Neural cell (in vitro differentiated cells): ENCODE measurements at regions not wholly inside any gene's neighbourhood (a gene's known extent, or its start where the extent isn't known, plus 50 kb on each side); places are given as distances from the start of the nearest gene placed in this dataset.

ENCODE experiments used
- H2AFZ ChIP-seq: fragments of 200-600, 300-800 bp; sonication (generic), shearing (Covaris generic); 2 replicates; pipeline ENCODE4 v1.6.0; 2014; ENCODE audit warnings: low read depth, mild to moderate bottlenecking, antibody characterized with exemption, low read length, moderate library complexity
- H3F3A ChIP-seq: fragments of 200-600 bp; shearing (Covaris generic); 2 replicates; pipeline ENCODE4 v1.6.1; 2016; ENCODE audit warnings: mild to moderate bottlenecking, moderate library complexity, mixed read lengths, antibody characterized with exemption, low read length; ENCODE audit not compliant: insufficient read depth, poor library complexity, severe bottlenecking
- H3K27ac ChIP-seq: fragments of 200-600, 300-800 bp; sonication (generic), shearing (Covaris generic); 2 replicates; pipeline ENCODE4 v1.5.1; 2014; ENCODE audit warnings: mild to moderate bottlenecking, low read length, moderate library complexity
- H3K27me3 ChIP-seq: fragments of 300-800, 200-600 bp; sonication (generic), shearing (Covaris generic); 2 replicates; pipeline ENCODE4 v1.6.0; 2014; ENCODE audit warnings: mild to moderate bottlenecking, low read depth, low read length, moderate library complexity; ENCODE audit not compliant: insufficient read depth
- H3K36me3 ChIP-seq: fragments of 300-800, 200-600 bp; sonication (generic), shearing (Covaris generic); 2 replicates; pipeline ENCODE4 v1.5.1; 2014; ENCODE audit warnings: mild to moderate bottlenecking, antibody characterized with exemption, low read length, moderate library complexity; ENCODE audit not compliant: insufficient read depth
- H3K4me2 ChIP-seq: fragments of 300-800, 200-600 bp; sonication (generic), shearing (Covaris generic); 2 replicates; pipeline ENCODE4 v1.6.0; 2014; ENCODE audit warnings: mild to moderate bottlenecking, low read length
- H3K4me3 ChIP-seq: fragments of 300-800, 200-600 bp; sonication (generic), shearing (Covaris generic); 2 replicates; pipeline ENCODE4 v1.5.1; 2014; ENCODE audit warnings: mild to moderate bottlenecking, low read length, moderate library complexity
- H3K79me2 ChIP-seq: fragments of 200-600 bp; shearing (Covaris generic); replicated peaks from 2 replicates; pipeline ENCODE4 v1.6.0; 2014; ENCODE audit warnings: mild to moderate bottlenecking, low read length, moderate library complexity; ENCODE audit not compliant: insufficient read depth
- H3K9ac ChIP-seq: fragments of 300-800, 200-600 bp; sonication (generic), shearing (Covaris generic); 2 replicates; pipeline ENCODE4 v1.6.1; 2016; ENCODE audit warnings: mild to moderate bottlenecking, low read length, mixed read lengths
- H3K9me2 ChIP-seq: fragments of 200-600 bp; shearing (Covaris generic); 2 replicates; pipeline ENCODE4 v1.6.1; 2016; ENCODE audit warnings: mild to moderate bottlenecking, low read length, mixed read lengths; ENCODE audit not compliant: insufficient read depth
- H3K9me3 ChIP-seq: fragments of 200-600, 300-800 bp; sonication (generic), shearing (Covaris generic); 2 replicates; pipeline ENCODE4 v1.6.1; 2016; ENCODE audit warnings: mild to moderate bottlenecking, mixed run types, low read length, moderate library complexity, mixed read lengths
- H4K20me1 ChIP-seq: fragments of 200-600 bp; shearing (Covaris generic); 2 replicates; pipeline ENCODE4 v1.6.1; 2016; ENCODE audit warnings: mild to moderate bottlenecking, mixed run types; ENCODE audit not compliant: insufficient read depth
- EP300 ChIP-seq: fragments of 450-650 bp; conservative IDR thresholded peaks from 2 replicates; pipeline ENCODE4 v1.6.1; 2014; ENCODE audit warnings: antibody characterized with exemption, mild to moderate bottlenecking, moderate library complexity; ENCODE audit not compliant: poor library complexity, severe bottlenecking
- EZH2 ChIP-seq: fragments of 200-600, 300-800 bp; shearing (Covaris generic), sonication (generic); IDR thresholded peaks from 2 replicates; pipeline ENCODE4 v1.6.1; 2014; ENCODE audit warnings: antibody characterized with exemption, low read length, borderline replicate concordance, mild to moderate bottlenecking; ENCODE audit not compliant: insufficient read depth, poor library complexity, severe bottlenecking
- MXI1 ChIP-seq: fragments of 450-650 bp; conservative IDR thresholded peaks from 2 replicates; pipeline ENCODE4 v1.6.1; 2014; ENCODE audit warnings: antibody characterized with exemption, mild to moderate bottlenecking; ENCODE audit not compliant: poor library complexity, severe bottlenecking
- POLR2AphosphoS5 ChIP-seq: IDR thresholded peaks from 2 replicates; pipeline ENCODE4 v1.6.1; 2012
- RAD21 ChIP-seq: fragments of 450-650 bp; conservative IDR thresholded peaks from 2 replicates; pipeline ENCODE4 v1.6.1; 2014; ENCODE audit warnings: antibody characterized with exemption, mild to moderate bottlenecking, moderate library complexity
- SMC3 ChIP-seq: fragments of 450-650 bp; conservative IDR thresholded peaks from 2 replicates; pipeline ENCODE4 v1.6.1; 2014; ENCODE audit warnings: antibody characterized with exemption, mild to moderate bottlenecking, moderate library complexity; ENCODE audit not compliant: poor library complexity
- TAF1 ChIP-seq: IDR thresholded peaks from 2 replicates; pipeline ENCODE4 v1.6.1; 2012; ENCODE audit warnings: low read depth
- TF ChIP-seq, protein P1 (sequence below): fragments of 450-650 bp; IDR thresholded peaks from 2 replicates; pipeline ENCODE4 v1.5.1; 2014; ENCODE audit warnings: antibody characterized with exemption, mild to moderate bottlenecking, moderate library complexity; ENCODE audit not compliant: poor library complexity, severe bottlenecking
- TF ChIP-seq, protein P2 (sequence below): IDR thresholded peaks from 2 replicates; pipeline ENCODE4 v1.6.1; 2012; ENCODE audit warnings: borderline replicate concordance

DNA sequence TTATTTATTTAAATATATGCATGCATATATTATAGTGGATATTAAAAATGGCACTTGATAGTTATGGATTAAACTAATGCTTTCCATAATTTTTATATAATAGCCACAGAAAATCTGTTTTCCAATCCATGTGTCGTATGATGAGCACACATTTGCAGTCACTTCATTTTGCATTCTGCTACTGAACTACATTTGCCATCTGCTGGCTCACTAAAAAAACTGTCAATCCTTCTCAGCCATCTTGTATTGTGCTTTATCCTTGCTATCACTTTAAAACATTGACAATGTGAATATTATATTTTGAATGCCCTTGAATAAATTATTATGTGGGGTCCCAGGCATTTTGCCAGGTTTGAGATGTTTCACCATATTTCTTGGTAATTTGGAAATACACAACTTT lies 586.6 kb downstream of the DNAH5 start:
- Histone ChIP-seq H3K27me3 (no peaks in the 10 kb centered on the region), H3K79me2 (no peaks in the 10 kb centered on the region), H3K27ac (no peak overlapping the region), H3K4me2 (no peak overlapping the region), H3K9me2 (no peaks in the 10 kb centered on the region), H3K36me3 (no peaks in the 10 kb centered on the region), H3F3A (no peaks in the 10 kb centered on the region), H3K9me3 (no peaks in the 10 kb centered on the region), H4K20me1 (no peaks in the 10 kb centered on the region), H2AFZ (no peak overlapping the region), H3K9ac (no peak overlapping the region), H3K4me3 (no peak overlapping the region)
- TF ChIP-seq EP300 (no peak), POLR2AphosphoS5 (no peak), SMC3 (peak; percentile 62), MXI1 (no peak), EZH2 (no peak), RAD21 (peak; percentile 71), TAF1 (no peak)
- TF ChIP-seq, protein P1, sequence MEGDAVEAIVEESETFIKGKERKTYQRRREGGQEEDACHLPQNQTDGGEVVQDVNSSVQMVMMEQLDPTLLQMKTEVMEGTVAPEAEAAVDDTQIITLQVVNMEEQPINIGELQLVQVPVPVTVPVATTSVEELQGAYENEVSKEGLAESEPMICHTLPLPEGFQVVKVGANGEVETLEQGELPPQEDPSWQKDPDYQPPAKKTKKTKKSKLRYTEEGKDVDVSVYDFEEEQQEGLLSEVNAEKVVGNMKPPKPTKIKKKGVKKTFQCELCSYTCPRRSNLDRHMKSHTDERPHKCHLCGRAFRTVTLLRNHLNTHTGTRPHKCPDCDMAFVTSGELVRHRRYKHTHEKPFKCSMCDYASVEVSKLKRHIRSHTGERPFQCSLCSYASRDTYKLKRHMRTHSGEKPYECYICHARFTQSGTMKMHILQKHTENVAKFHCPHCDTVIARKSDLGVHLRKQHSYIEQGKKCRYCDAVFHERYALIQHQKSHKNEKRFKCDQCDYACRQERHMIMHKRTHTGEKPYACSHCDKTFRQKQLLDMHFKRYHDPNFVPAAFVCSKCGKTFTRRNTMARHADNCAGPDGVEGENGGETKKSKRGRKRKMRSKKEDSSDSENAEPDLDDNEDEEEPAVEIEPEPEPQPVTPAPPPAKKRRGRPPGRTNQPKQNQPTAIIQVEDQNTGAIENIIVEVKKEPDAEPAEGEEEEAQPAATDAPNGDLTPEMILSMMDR, result peak; percentile 60
- TF ChIP-seq, protein P2, sequence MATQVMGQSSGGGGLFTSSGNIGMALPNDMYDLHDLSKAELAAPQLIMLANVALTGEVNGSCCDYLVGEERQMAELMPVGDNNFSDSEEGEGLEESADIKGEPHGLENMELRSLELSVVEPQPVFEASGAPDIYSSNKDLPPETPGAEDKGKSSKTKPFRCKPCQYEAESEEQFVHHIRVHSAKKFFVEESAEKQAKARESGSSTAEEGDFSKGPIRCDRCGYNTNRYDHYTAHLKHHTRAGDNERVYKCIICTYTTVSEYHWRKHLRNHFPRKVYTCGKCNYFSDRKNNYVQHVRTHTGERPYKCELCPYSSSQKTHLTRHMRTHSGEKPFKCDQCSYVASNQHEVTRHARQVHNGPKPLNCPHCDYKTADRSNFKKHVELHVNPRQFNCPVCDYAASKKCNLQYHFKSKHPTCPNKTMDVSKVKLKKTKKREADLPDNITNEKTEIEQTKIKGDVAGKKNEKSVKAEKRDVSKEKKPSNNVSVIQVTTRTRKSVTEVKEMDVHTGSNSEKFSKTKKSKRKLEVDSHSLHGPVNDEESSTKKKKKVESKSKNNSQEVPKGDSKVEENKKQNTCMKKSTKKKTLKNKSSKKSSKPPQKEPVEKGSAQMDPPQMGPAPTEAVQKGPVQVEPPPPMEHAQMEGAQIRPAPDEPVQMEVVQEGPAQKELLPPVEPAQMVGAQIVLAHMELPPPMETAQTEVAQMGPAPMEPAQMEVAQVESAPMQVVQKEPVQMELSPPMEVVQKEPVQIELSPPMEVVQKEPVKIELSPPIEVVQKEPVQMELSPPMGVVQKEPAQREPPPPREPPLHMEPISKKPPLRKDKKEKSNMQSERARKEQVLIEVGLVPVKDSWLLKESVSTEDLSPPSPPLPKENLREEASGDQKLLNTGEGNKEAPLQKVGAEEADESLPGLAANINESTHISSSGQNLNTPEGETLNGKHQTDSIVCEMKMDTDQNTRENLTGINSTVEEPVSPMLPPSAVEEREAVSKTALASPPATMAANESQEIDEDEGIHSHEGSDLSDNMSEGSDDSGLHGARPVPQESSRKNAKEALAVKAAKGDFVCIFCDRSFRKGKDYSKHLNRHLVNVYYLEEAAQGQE, result no peak

DNA sequence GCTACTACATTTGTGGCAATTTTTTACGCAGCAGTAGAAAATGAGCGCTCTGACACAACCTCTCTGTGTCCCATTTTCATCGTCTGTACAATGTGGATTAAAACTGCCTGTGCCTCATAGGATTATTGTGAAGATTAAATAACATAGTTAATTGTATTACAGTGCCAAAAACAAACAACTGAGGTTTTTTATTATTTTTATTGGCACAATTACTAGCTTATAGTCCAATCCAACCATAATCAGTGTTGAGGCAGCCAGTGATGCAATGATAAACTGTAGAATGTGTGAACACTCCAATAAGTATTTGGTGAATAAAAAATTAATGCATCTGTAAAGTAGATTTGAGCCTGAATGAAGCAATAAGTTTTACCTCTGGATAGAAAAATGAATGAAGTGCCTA lies 588.3 kb downstream of the DNAH5 start:
- TF ChIP-seq, protein P1, result no peak
- TF ChIP-seq RAD21 (no peak), EP300 (no peak), MXI1 (no peak), TAF1 (no peak), POLR2AphosphoS5 (no peak), SMC3 (no peak), EZH2 (no peak)
- TF ChIP-seq, protein P2, result no peak
- Histone ChIP-seq H3K4me2 (no peak overlapping the region), H3K27me3 (no peaks in the 10 kb centered on the region), H3K79me2 (no peaks in the 10 kb centered on the region), H3K9me3 (no peaks in the 10 kb centered on the region), H3K9me2 (no peaks in the 10 kb centered on the region), H4K20me1 (no peaks in the 10 kb centered on the region), H3K36me3 (no peaks in the 10 kb centered on the region), H3K27ac (no peak overlapping the region), H3K9ac (no peak overlapping the region), H2AFZ (no peak overlapping the region), H3K4me3 (no peak overlapping the region), H3F3A (no peaks in the 10 kb centered on the region)
